ENCODE measurements at regions not wholly inside any gene's neighbourhood (a gene's known extent, or its start where the extent isn't known, plus 50 kb on each side); places are given as distances from the start of the nearest gene placed in this dataset.

DNA sequence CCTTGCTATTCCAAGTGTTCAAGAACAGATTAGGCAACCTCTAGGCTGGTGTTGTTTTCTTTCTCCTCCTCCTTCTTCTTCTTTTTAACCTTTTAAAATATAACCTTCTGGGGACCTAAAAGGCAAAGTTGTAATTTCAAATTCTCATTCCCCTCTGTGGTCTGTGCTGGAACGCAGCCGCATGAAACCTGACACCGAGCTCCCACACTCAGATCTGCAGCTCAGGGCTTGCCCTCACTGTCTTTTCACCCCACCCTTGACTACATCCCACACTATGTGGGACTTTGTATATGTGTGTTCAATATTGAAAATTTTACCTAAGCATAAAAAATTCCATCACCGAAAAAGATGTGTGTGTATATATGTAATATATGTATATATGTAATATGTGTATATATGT, 62.0 kb upstream of the ARHGAP42 start:
- TF ChIP-seq ZBTB7A (IDR thresholded peaks at IDR 0.05; ENCODE audit: low read depth) (no peak), EP300 (IDR thresholded peaks at IDR 0.05; ENCODE audit: borderline replicate concordance) (no peak)
- TF ChIP-seq, protein P1, sequence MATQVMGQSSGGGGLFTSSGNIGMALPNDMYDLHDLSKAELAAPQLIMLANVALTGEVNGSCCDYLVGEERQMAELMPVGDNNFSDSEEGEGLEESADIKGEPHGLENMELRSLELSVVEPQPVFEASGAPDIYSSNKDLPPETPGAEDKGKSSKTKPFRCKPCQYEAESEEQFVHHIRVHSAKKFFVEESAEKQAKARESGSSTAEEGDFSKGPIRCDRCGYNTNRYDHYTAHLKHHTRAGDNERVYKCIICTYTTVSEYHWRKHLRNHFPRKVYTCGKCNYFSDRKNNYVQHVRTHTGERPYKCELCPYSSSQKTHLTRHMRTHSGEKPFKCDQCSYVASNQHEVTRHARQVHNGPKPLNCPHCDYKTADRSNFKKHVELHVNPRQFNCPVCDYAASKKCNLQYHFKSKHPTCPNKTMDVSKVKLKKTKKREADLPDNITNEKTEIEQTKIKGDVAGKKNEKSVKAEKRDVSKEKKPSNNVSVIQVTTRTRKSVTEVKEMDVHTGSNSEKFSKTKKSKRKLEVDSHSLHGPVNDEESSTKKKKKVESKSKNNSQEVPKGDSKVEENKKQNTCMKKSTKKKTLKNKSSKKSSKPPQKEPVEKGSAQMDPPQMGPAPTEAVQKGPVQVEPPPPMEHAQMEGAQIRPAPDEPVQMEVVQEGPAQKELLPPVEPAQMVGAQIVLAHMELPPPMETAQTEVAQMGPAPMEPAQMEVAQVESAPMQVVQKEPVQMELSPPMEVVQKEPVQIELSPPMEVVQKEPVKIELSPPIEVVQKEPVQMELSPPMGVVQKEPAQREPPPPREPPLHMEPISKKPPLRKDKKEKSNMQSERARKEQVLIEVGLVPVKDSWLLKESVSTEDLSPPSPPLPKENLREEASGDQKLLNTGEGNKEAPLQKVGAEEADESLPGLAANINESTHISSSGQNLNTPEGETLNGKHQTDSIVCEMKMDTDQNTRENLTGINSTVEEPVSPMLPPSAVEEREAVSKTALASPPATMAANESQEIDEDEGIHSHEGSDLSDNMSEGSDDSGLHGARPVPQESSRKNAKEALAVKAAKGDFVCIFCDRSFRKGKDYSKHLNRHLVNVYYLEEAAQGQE (IDR thresholded peaks at IDR 0.05; ENCODE audit: low read depth): no peak

DNA sequence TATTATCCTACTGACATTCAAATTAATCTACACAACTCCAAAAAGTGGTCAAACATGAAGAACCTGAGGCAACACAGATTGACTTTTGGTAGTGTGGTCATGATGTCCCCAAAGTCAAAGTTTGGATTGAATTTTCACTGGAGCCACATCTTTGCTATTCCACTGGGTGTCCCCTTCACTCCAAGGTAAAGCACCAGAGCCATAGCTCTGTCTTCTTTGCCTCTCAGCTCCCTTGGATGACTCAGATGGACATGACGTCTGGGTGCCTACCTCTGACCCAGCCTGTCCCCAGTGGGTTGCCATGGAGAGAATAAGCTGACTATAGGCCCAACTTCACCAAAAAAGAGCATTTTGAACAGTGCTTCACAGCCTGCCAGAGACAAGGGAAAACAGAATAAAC, 57.4 kb upstream of the ARHGAP42 start:
- TF ChIP-seq CREB1 (IDR thresholded peaks at IDR 0.05; ENCODE audit: low read depth) (no peak), RAD21 (IDR thresholded peaks at IDR 0.05; ENCODE audit: low read depth) (peak; percentile 19; the same call in 1 of the 2 replicates)

DNA sequence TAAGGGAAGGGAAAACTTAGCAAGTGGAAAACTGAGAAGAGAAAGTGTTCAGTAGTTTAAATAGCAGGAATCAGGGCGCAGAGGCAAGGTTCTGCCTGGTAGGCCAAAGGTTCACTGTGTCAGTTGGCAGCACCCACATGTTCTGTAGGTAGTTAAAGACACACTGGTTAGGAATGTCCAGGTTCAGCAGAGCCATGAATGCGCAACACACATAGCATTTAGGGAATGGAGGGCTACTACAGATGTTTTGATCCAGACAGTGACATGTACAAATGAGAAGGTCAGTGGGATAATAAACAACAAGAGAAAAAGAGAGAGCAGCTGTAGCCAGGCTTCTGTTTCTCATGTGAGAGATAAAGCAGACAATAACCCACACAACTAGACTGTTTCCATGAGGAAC, 56.2 kb upstream of the ARHGAP42 start:
- no peak for TF ChIP-seq USF1 (IDR thresholded peaks at IDR 0.05)
- TF ChIP-seq CREB1 (IDR thresholded peaks at IDR 0.05; ENCODE audit: low read depth): no peak
- no peak for TF ChIP-seq TAF1 (IDR thresholded peaks at IDR 0.05; ENCODE audit: low read depth)
- TF ChIP-seq EGR1 (IDR thresholded peaks at IDR 0.05): no peak
- TF ChIP-seq TEAD4 (IDR thresholded peaks at IDR 0.05): no peak
- no peak for TF ChIP-seq NFIC (IDR thresholded peaks at IDR 0.05)
- TF ChIP-seq FOXM1 (IDR thresholded peaks at IDR 0.05; ENCODE audit: borderline replicate concordance, low read depth): no peak
- no peak for TF ChIP-seq CEBPB (IDR thresholded peaks at IDR 0.05)
- TF ChIP-seq MAX (IDR thresholded peaks at IDR 0.05): no peak
- TF ChIP-seq, protein P1 (IDR thresholded peaks at IDR 0.05; ENCODE audit: low read depth): no peak
- no peak for TF ChIP-seq ZBTB7A (IDR thresholded peaks at IDR 0.05; ENCODE audit: low read depth)
- TF ChIP-seq TCF12 (IDR thresholded peaks at IDR 0.05; ENCODE audit: low read depth): no peak

GRCh38 chr11:100631316-100631715, 55.8 kb upstream of the ARHGAP42 start:
- no peak for TF ChIP-seq CEBPB (IDR thresholded peaks at IDR 0.05)
- no peak for TF ChIP-seq USF1 (IDR thresholded peaks at IDR 0.05)
- no peak for TF ChIP-seq TCF12 (IDR thresholded peaks at IDR 0.05; ENCODE audit: low read depth)
- TF ChIP-seq NFIC (IDR thresholded peaks at IDR 0.05): no peak
- no peak for TF ChIP-seq ZBTB7A (IDR thresholded peaks at IDR 0.05; ENCODE audit: low read depth)

- no peak for TF ChIP-seq EGR1 (IDR thresholded peaks at IDR 0.05)
Observed at GRCh38 chr11:100632941-100633452, 54.1 kb upstream of the ARHGAP42 start.

GRCh38 chr11:100635194-100635593, 51.9 kb upstream of the ARHGAP42 start:
- TF ChIP-seq TCF12 (IDR thresholded peaks at IDR 0.05; ENCODE audit: low read depth) (no peak), CREB1 (IDR thresholded peaks at IDR 0.05; ENCODE audit: low read depth) (no peak), EP300 (IDR thresholded peaks at IDR 0.05; ENCODE audit: borderline replicate concordance) (no peak), MAX (IDR thresholded peaks at IDR 0.05) (no peak), YY1 (IDR thresholded peaks at IDR 0.05; ENCODE audit: low read depth) (no peak), RAD21 (IDR thresholded peaks at IDR 0.05; ENCODE audit: low read depth) (no peak), EGR1 (IDR thresholded peaks at IDR 0.05) (no peak), TAF1 (IDR thresholded peaks at IDR 0.05; ENCODE audit: low read depth) (no peak), NFIC (IDR thresholded peaks at IDR 0.05) (no peak), FOXM1 (IDR thresholded peaks at IDR 0.05; ENCODE audit: borderline replicate concordance, low read depth) (no peak), ZBTB7A (IDR thresholded peaks at IDR 0.05; ENCODE audit: low read depth) (no peak), USF1 (IDR thresholded peaks at IDR 0.05) (no peak), CEBPB (IDR thresholded peaks at IDR 0.05) (no peak), TEAD4 (IDR thresholded peaks at IDR 0.05) (no peak)
- TF ChIP-seq, protein P1 (IDR thresholded peaks at IDR 0.05; ENCODE audit: low read depth): no peak
